Glomerular visceral epithelial cell (primary cell): ENCODE measurements at regions not wholly inside any gene's neighbourhood (a gene's known extent, or its start where the extent isn't known, plus 50 kb on each side); places are given as distances from the start of the nearest gene placed in this dataset.

Source experiments
- DNase-seq: peaks from one replicate; pipeline ENCODE4 v3.0.0-alpha.2; 2016; ENCODE audit errors: extremely low spot score

DNA sequence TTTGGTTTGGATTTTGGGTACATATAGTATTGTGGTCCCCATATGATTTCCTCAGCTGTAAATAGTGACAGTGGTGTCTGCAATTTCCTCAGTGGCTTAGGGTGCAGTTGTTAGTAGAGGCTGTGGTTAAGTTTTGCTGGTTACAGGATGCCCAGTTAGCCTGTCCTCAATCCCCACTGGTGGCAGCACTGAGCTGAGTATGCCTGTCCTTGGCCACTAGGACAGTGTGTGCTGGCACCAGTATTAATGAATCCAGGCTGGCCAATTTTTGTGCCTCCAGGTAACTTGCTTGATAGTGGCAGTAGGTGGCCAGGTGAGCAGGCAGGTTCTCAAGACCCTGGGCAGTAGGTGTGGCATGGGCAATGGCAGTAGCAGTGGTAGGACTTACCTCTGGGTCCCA, 973.1 kb downstream of the TMEM182 start:
- no peak for DNase-seq

DNA sequence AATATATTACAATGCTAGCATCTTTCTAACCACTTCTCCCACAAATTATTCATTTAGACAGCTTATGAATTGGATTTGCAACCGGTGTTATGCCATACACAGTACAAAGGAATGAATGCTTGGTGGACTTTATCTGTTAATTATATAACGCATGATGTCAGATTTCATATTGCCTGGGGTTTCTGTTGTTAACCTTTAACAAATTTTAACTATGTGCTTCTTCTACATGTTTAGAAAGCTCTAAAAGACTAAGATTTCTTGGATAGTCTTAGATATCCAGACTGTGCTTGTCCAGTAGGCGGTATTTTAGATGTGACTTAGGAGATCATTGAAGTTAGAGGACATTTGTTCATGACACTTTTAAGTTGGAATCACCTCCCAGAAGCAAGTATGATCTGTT, 976.3 kb downstream of the TMEM182 start:
- DNase-seq, result peak; percentile 56

DNA sequence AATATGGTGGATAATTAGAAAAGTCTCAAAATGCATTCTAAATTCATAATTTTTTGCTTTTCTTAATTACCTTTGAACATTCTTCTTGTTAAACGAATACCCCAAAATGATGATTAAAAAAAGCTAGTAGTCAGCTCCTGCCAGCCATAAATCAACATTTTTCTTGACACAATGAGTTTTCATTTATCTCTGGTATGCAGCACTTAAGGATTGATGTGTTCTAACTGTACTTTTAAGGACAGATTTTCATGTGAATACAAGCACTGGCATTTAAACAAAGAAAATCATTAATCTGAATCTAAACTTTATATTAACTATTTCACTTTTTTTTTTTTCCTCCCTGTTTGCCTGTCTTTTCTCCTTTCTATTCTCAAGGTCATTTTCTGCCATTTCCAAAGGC, 976.8 kb downstream of the TMEM182 start:
- DNase-seq, result peak; percentile 17

DNA sequence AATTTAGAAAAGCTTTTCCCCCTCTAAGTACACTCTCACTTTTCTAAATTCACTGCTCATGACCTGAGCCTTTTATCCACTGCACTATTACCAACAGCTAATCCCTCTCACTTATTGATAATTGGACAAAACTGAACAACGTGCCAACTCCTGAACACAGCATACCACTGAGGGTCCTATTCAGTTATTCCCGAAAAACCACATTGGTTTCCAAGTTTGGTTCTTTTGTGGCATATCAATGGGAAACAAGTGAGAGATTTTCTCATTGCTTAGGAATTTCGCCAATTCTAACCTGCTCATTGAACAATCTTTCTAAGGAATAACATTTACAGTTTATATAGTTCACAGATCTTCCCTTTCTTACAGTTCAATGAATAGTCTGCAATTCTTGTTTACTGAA, 977.4 kb downstream of the TMEM182 start:
- peak; percentile 5 for DNase-seq

DNA sequence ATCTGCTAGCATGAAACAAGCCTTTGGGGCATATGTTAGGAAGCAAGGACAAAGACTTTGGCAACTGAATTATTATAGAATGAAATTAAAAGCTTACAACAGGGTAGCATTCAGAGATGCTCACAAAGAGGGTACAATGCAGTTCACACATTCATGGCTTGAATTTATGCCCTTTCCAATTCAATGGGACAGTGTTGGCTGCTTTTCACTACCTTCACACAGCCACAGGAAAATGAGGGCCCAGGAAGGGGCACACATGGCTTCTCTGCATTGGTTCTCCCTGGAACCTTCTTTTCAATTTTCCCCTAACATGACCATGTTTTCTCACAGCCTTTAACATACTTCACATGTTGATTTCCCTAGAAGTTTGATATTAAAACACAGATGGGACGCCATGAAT, 978.1 kb downstream of the TMEM182 start:
- no peak for DNase-seq

DNA sequence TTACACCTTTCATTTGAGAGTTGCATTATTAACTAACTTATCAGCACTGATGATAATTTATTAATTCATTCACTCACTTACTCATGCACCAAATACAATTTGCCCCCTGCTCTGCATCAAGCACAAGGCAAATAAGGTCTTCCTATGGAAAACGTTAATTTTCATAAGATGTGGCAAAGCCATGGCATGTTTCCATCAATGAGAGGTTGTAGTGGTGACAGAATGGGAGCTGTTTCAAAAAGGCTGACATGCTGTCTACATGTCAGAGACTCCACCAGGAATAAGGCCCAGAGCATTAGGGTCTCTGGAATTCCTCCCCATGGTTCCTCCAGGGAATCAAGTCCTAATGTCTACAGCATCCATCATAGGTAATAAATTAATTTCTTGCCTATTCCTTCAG, 978.8 kb downstream of the TMEM182 start:
- DNase-seq, result no peak

DNA sequence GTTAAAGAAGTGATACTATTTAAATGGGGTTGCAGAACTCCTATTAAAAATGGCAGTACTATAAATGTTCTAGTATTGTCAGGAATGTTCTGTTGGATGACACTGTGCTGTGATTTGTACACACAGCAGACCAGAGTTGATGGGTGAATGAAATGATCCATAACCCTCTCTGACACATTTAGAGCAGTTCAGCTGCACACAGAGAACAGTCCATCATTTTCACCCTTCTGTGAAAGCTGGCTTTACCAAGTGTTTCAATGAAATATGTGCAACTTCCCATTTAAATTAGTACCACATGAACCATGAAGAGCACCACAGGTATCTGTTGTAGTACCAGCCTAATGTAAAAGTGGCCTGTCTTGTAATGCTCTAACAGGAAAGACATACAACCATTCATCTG, 981.4 kb downstream of the TMEM182 start:
- DNase-seq, result no peak

DNA sequence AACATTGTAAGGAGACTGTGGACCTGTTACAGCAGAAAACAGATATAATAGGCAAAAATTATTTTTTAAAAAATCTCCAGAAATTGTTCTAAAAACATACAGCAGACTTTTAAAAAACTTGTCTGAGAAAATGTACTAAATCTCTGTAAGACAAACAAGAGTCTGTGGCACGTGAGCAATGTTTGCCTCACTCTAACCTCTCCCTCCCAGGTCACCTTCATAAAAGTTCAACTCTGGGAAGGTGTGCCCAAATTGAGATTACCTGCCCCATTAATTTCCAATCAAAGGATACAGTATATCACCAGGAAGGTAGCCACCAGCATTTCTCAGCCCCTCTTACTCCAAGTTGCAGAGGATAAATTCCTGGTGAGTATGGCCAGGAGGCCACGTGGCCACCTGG, 992.7 kb downstream of the TMEM182 start:
- DNase-seq, result no peak

DNA sequence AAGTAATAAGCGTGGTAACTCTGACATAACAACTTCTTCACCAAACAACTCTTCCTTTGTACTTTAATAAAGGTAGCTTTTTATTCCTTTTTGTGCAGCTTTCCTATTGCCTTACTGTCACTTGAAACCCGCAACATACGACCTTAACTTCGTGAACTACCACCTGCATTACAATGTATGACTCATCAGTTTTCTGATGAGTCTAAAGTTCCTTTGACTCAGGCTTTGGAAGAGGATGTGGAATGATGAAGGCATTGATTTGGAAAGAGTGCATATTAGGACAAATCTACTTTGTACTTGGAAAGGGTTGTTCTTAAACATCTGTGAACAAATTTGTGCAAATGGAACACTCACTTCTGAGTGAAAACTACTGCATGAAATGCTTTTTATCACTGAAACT, 1012.1 kb downstream of the TMEM182 start:
- peak; percentile 66 for DNase-seq

DNA sequence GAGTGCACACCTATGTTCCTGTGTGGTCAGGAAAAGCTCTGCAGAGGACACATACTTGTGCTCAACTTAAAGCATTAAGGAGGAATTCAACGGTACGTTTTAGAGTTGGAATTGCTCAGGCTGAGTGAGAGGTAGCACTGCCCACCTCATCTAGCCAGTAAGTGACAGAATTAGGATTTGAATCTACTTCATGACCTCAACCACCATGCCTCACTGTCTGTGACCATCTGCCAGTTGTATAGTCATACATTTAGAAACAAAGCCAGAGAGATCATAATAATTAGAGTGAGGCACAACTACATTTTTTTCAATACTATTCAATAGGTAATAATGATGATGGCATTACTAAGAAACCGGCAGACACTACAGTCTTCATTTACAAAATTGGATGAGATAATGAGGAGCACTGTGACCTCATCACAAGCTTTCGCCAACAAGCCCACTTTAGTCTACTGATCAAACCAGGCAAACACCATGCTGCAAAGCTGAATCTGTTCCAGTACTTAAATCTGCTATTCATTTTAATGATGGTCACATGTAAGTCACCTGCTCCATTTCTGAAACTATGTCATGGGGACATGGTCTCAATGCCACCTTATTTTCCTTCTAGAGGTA, 1018.4 kb downstream of the TMEM182 start:
- no peak for DNase-seq

DNA sequence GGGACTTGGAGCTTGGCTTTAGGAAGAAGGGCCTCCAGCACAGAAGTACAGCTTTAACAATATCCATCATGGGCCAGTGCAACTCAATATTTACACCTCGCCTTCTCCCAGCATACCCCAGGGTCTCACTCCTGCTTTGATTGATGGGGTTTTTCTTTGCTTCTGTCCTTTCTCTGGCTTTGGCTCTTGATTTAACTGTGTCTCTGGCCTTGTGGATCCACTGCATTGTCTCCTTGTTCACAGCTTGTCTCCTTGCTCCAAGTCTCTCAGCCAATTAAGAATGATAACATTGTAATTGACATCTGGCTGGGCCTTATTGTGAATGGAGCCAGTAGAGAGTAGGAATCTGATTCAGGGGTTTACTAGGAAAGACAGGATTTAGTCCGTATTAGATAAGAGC, 1019.5 kb downstream of the TMEM182 start:
- DNase-seq, result no peak

DNA sequence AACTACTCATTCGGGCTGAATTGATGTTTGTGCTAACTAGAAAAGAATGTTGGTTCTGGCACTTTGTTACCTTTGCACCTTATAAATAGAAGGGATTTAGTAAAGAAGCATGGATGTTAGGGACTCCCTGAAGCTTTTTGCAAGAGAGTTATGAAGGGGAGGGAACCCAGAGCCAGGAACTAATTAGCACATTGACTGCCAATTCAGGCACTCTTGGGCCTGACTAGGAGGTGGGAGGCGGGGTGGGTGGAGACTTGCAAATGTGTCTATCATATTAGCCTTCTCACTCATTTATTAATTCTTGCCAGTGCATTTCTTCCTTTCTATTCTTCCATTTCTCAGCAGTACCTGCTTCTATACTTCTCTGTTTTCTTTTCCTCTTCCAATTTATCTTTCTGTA, 1022.4 kb downstream of the TMEM182 start:
- no peak for DNase-seq

DNA sequence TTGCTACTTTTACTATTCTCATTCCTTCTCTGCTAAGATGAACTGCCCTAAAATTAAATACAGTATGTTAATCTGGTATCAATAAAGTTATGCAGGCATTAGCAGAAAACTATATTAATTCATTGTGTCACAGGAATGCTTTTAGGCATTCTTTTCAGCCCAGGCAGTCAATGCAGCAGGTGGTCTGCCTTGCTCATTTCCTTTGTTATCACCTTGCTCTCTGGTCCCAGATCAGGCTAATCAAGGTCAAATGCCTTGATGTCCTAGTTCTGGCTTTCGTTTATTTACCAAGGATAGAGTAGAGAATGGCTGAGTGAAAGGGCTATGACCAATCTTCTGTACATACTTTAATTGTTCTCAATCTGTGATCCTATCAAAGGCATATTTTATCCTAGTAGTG, 1023.6 kb downstream of the TMEM182 start:
- no peak for DNase-seq

DNA sequence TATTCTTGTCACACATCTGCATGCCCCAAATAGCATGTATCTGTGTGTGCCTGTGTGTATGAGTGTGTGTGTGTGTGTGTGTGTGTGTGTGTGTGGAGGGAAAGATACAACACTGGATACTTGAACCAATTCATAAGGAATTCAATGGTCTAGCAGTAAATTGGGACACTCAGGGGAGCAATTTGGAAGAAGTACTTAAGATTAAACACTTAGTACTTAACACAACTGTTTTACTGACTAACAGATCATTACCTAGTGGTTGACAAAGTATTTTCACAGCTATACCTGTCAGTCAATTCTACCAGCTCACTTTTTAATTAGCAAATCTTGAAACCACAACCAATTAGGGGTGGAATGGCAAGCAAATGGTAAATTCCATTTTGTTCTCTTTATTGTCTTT, 1024.1 kb downstream of the TMEM182 start:
- DNase-seq, result no peak

DNA sequence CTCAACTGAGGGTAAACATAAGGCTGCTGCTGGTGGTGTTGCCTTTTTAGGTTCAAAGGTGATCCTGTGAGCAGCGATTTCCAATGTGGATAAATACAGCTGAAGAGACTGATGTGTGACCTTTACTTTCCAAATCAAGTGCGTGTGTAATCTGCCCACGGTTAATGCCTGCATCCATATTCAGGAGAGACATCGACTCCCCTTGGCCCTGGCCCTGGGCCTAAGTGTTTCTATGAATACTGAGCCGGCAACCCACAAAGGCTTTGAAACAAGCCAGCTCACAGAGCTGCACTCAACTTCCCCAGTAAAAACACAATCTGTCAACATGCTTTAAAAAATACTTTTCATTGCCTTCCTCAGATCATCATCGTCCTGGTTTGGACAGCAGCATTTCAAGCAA, 1026.6 kb downstream of the TMEM182 start:
- no peak for DNase-seq

DNA sequence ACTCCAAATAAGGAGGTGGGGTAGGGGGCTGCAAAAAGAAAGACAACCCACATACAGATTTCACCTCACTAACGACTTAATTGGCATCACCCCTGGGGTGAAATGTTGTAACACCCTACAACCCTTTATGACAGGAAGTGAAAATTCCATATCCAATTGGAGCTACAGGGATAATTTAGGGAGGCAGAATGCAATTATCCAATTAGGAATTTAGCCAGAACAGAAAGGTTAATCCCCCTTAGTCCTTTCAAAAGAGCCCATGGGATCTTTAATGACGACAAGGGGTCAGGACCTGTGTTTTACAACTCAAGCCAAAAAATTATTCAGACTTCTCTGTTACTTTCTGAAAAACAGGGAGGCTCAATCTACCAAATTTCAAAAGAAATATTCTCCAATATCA, 1027.1 kb downstream of the TMEM182 start:
- no peak for DNase-seq

DNA sequence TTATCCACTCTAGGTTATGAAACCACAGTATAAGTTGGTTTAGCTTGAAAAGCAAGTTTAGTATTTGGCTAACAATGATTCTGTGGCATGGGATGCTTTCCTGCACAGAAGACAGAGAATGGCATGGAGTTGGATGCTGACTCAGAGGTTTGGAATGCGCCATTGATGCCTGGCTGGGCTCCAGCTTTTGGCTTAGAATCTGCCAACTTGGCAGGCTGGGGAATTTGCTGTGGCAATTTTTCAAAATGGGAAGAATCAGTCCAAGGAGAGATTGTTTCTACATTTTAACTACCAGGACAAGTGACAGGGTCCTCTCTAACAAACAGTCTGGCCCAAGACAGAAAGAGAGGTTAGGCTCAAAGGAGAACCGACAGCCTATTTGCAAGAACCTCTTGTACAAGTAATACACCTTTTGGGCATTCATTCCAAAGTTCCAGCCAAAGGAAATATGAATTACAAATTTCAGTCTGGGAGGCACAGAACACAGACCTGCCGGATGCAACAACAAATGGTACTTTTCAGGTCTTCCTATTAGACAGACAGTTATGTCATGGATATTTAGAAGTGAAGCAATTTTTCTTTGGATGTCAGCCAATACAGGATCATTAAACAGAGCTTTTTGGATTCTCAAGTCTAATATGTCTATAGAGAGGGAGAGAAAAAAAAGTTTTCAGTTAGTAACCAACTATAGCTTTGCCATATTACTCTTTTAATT, 1027.7 kb downstream of the TMEM182 start:
- DNase-seq, result peak; percentile 94

DNA sequence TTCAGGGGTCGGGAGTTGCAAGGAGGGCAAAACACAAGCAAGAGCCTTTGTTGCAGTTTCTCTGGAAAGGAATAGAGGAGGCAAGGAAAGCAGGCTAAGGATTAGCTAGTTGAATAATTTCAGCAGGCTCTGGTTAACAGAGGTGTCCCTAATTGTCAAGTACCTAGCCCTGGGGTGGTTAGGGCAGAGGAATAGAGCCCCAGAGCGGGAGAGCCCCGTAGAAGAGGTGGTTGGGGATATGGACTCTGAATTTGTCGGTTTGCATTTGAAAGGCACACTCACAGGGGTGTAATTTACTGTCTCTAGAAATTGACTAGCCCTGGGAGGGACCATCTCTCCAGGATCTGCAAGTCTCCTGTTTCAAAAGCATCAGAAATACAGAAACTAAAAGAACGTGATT, 1030.2 kb downstream of the TMEM182 start:
- no peak for DNase-seq

DNA sequence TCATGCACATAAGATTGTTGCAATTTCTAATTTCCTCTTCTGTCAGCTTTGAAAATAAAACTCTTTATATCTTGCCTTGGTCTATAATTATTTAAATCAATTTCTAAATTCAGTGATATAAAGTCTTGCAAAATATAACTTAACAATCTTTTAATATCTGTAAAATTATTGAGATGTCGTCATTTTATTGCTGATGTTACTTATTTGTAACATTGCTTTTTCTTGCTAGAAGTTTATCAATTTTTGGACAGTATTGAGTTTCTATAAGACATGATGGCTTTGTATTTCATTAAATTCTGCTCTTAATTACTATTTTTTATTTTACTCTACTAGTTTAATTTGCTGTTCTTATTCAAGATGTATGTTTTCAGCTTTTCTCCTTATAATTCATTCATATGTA, 1036.5 kb downstream of the TMEM182 start:
- no peak for DNase-seq

DNA sequence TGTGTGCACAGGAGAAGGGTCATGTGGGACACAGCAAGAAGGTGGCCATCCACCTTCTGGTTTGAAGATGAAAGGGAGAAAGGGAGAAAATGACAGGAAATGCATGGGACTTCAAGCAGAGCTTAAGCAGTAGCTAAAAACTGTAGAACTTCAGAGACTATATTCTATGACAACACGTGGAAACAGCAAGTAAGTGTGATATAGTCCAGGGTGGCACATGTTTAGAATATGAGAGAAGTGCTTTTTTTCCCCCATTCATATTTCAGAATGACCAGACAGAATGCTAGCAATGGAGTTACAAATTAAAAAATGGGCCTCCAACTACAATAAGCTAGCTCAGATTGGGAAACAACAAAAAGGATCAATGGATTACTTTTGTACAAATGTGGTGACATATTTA, 1042.2 kb downstream of the TMEM182 start:
- DNase-seq, result no peak

DNA sequence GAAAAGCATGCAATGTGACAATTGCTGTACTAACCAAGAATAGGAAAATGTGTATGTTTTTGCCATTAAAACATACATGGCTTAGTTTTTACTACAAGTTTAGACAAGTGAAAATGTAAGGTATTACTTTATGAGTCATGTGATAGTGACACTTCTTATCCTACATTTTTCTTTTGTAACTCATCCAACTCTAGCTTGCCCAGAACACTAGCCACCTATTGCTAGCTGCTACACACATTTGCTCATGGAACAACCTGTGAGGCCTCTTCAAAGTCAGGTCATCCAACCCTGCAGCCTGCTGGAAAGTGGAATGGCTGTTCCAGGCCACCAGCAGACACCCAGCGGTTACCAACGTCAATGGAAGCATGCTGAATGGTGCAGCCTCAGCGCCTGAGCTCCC, 1043.9 kb downstream of the TMEM182 start:
- peak; percentile 9 for DNase-seq

DNA sequence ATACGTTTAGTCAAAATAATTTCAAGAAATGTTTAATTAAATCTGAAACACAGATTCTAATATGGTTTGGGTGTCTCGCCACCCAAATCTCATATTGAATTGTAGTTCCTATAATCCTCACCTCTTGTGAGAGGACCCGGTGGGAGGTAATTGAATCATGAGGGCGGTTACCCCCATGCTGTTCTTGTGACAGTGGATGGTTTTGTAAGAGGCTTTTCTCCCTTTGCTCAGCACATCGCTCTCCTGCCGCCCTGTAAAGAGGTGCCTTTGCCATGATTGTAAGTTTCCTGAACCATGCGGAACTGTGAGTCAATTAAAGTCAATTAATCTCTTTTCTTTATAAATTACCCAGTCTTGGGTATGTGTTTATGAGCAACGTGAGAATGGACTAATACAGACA, 1045.1 kb upstream of the POU3F3 start:
- no peak for DNase-seq

DNA sequence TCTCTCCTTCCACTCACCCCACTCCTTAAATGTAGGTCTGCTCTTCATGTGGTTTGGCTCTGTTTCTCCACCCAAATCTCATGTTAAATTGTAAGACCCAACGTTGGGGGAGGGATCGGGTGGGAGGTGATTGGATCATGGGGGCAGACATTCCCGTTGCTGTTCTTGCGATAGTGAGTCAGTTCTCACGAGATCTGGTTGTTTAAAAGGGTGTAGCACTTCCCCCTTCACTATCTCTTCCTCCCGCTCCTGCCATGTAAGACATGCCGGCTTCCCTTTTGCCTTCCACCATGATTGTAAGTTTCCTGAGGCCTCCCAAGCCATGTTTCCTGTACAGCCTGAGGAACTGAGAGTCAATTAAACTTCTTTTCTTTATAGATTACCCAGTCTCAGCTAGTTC, 1044.5 kb upstream of the POU3F3 start:
- no peak for DNase-seq

DNA sequence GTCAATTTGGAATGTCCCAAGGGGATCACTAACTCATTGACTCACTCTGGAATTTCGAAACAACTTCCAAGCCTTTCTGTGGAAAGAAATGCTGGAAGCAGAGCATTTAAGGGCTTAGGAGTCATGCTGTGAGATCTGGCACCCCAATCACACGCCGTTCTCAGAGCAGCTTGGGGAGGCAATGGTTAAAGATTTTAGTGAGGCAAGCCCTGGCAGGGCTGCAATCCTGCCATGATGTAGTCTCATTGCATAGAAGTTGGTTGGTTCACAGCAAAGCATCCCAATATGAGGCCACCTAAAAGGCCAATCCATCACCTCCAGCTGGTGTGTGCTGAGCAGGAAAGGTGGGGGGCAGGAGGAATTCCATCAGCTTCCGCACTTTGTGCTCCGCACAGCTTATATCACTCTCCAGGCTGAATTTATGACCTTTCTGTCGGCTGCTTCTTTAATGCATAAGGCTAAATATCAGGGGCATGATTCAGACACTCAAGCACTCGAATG, 1043.9 kb upstream of the POU3F3 start:
- DNase-seq, result no peak
